ENCODE measurements at regions not wholly inside any gene's neighbourhood (a gene's known extent, or its start where the extent isn't known, plus 50 kb on each side); places are given as distances from the start of the nearest gene placed in this dataset.

- Histone ChIP-seq H3K9me3 (ENCODE audit: control insufficient read depth, insufficient read depth, low read length) (no peaks in the 10 kb centered on the region), H3K4me3 (ENCODE audit: low read depth, low read length) (no peak overlapping the region), H3K27ac (ENCODE audit: low read depth, low read length) (no peak overlapping the region), H3K27me3 (ENCODE audit: control insufficient read depth, insufficient read depth, low read length) (no peaks in the 10 kb centered on the region)
- POLR2A ChIA-PET = no interaction called here
- DNase-seq (ENCODE audit: low read depth, low spot score) = no peak
- CTCF ChIA-PET = no interaction called here
- TF ChIP-seq CTCF (IDR thresholded peaks at IDR 0.05; ENCODE audit: low read depth, low read length) = no peak
Observed at GRCh38 chr3:59442046-59442445, 392.2 kb upstream of the CFAP20DC start.

- H3K4me3 ChIP-seq (ENCODE audit: low read depth, low read length) = no peak overlapping the region
- DNase-seq (ENCODE audit: low read depth, low spot score) = no peak
- ChIA-PET CTCF (no interaction called here), POLR2A (no interaction called here)
- H3K27ac ChIP-seq (ENCODE audit: low read depth, low read length) = no peak overlapping the region
- H3K9me3 ChIP-seq (ENCODE audit: control insufficient read depth, insufficient read depth, low read length) = no peaks in the 10 kb centered on the region
- TF ChIP-seq CTCF (IDR thresholded peaks at IDR 0.05; ENCODE audit: low read depth, low read length) = no peak
- no peaks in the 10 kb centered on the region for H3K27me3 ChIP-seq (ENCODE audit: control insufficient read depth, insufficient read depth, low read length)
Observed at GRCh38 chr3:59440285-59441028, 390.6 kb upstream of the CFAP20DC start.

- H3K4me3 ChIP-seq (ENCODE audit: low read depth, low read length) = no peak overlapping the region
- H3K9me3 ChIP-seq (ENCODE audit: control insufficient read depth, insufficient read depth, low read length) = no peaks in the 10 kb centered on the region; the same call in 1 of the 2 replicates
- no peak for TF ChIP-seq CTCF (IDR thresholded peaks at IDR 0.05; ENCODE audit: low read depth, low read length)
- H3K27me3 ChIP-seq (ENCODE audit: control insufficient read depth, insufficient read depth, low read length) = no peaks in the 10 kb centered on the region
- no peak overlapping the region for H3K27ac ChIP-seq (ENCODE audit: low read depth, low read length)
- DNase-seq (ENCODE audit: low read depth, low spot score) = no peak
- CTCF ChIA-PET = no interaction called here
- POLR2A ChIA-PET = no interaction called here
Observed at GRCh38 chr3:59438492-59438891, 388.7 kb upstream of the CFAP20DC start.

- Histone ChIP-seq H3K9me3 (ENCODE audit: control insufficient read depth, insufficient read depth, low read length) (peaks cover 3% of the 10 kb centered on the region; the same call in 1 of the 2 replicates), H3K4me3 (ENCODE audit: low read depth, low read length) (no peak overlapping the region), H3K27me3 (ENCODE audit: control insufficient read depth, insufficient read depth, low read length) (no peaks in the 10 kb centered on the region), H3K27ac (ENCODE audit: low read depth, low read length) (no peak overlapping the region)
- DNase-seq (ENCODE audit: low read depth, low spot score) = no peak
- POLR2A ChIA-PET = no interaction called here
- CTCF ChIA-PET = no interaction called here
- no peak for TF ChIP-seq CTCF (IDR thresholded peaks at IDR 0.05; ENCODE audit: low read depth, low read length)
Observed at GRCh38 chr3:59436164-59436958, 386.5 kb upstream of the CFAP20DC start.

GRCh38 chr3:59433546-59433945 lies 383.7 kb upstream of the CFAP20DC start:
- no peak for DNase-seq (ENCODE audit: low read depth, low spot score)
- H3K9me3 ChIP-seq (ENCODE audit: control insufficient read depth, insufficient read depth, low read length) = peaks cover 3% of the 10 kb centered on the region; the same call in 1 of the 2 replicates
- CTCF ChIA-PET = no interaction called here
- TF ChIP-seq CTCF (IDR thresholded peaks at IDR 0.05; ENCODE audit: low read depth, low read length) = no peak
- no peaks in the 10 kb centered on the region for H3K27me3 ChIP-seq (ENCODE audit: control insufficient read depth, insufficient read depth, low read length)
- POLR2A ChIA-PET = interaction anchor here (0.9 kb wide), 1 partner anchor 8 kb away, joined by 3 read pairs; no protein-coding TSS in a partner anchor
- no peak overlapping the region for H3K27ac ChIP-seq (ENCODE audit: low read depth, low read length)
- H3K4me3 ChIP-seq (ENCODE audit: low read depth, low read length) = no peak overlapping the region
